HG02852 (cell line): ENCODE measurements at regions not wholly inside any gene's neighbourhood (a gene's known extent, or its start where the extent isn't known, plus 50 kb on each side); places are given as distances from the start of the nearest gene placed in this dataset.

Experiments
- ATAC-seq: cut with Tn5 transposase; IDR thresholded peaks from one replicate; pipeline ENCODE4 v1.9.1; 2021; ENCODE audit warnings: mild to moderate bottlenecking, moderate library complexity; ENCODE audit not compliant: unreplicated experiment

- no peak for ATAC-seq
Observed at GRCh38 chr11:129270446-129270845, 78.3 kb upstream of the ARHGAP32 start.

DNA sequence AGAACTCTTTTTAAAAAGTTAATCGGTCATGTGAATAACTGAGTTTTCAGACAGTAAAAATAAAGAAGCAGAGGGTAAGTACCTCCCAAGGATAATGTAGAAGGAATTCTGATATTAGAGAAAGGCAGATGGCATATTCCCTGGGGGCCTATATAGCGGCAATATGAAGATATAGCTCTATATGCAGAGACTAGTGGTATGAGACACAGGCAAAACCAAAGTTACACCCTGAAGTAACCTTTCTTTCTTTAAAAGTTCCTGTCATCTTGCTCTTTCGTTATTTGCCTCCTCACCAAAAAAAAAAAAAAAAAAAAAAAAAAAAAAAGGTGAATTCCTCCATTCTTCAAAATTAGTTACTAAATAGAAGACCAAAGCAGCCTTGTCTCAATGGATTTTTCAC, 76.2 kb upstream of the ARHGAP32 start:
- no peak for ATAC-seq

- no peak for ATAC-seq
Observed at GRCh38 chr11:129267716-129268115, 75.6 kb upstream of the ARHGAP32 start.

DNA sequence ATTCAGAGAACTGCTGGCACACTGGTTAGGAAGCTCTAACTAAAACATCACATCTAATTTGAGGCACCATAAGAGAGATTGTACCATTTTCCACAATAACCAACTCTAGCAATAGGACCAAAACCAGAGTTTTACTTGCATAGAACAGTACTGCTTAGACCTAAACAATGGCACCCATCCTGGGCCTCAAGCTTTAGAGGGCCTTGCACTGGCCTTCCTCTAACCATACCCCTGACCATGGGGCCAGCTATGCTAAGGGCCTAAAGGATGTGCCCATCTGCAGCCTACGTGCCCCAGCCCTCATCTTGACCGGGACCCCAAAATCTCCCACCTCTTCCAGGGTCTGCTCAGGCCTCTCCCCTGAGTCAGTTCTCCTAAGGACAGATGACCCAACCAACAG, 74.4 kb upstream of the ARHGAP32 start:
- ATAC-seq: no peak

GRCh38 chr11:129265125-129265788, 73.1 kb upstream of the ARHGAP32 start:
- no peak for ATAC-seq

- no peak for ATAC-seq
Observed at GRCh38 chr11:129264114-129264513, 72.0 kb upstream of the ARHGAP32 start.

- ATAC-seq: no peak
Observed at GRCh38 chr11:129260750-129261149, 68.6 kb upstream of the ARHGAP32 start.

GRCh38 chr11:129259931-129260348, 67.8 kb upstream of the ARHGAP32 start:
- ATAC-seq: no peak

GRCh38 chr11:129258205-129258604, 66.1 kb upstream of the ARHGAP32 start:
- ATAC-seq: no peak

GRCh38 chr11:129257512-129257911, 65.4 kb upstream of the ARHGAP32 start:
- ATAC-seq: no peak

DNA sequence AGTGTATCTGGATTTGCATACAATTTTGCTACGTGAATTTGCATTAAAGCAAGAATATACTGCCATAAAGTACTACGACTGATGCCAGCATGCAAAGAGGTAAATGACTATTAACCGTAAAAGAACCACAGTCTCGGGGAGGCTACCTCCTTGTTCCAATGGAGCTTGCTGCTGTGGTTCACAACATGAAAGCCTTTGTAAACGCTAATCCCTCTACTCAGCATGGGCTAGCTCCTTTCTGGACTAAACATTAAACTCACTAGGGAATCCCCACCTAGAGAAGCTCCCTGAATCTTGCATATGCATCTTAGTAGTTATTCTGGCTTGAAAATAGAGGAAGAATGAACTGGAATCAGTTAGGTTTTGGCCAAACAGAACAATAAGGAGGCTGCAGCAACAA, 60.5 kb upstream of the ARHGAP32 start:
- no peak for ATAC-seq

DNA sequence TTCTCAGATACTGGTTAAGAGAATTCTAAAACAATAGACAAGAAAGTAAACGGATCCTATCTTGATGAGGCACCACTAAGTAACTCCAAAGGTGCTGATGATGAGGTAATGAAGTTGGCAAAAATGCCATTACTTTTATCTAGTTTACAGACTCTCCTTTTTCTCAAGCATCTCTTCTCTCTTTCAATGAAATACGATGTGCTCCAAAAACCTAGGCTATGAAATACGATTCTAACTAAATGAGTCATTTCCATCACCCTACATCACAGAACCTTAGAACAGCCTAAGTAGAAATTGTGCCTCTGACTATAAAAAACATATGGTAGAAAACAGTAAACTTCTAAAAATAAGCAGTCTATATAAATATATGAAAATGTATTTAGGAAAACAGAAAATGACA, 58.9 kb upstream of the ARHGAP32 start:
- no peak for ATAC-seq

GRCh38 chr11:129249923-129250322, 57.8 kb upstream of the ARHGAP32 start:
- no peak for ATAC-seq

DNA sequence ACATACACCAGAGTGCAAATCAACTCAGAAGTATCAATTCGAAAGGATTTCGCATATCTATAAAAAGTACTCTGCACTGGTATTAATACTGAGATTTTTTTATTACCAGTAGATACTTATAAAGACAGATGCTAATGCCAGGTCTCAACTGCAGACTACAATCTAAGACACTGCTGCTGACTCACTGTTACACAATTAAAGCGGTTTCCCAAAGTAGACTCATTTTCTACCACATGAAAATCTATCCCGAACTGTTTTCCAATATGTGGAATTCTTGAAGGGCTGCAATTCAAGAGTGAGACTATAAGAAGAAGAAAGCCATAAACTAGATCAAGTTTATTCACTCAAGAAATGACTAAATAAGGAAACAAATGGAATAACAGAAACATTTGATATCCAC, 57.2 kb upstream of the ARHGAP32 start:
- ATAC-seq: no peak

DNA sequence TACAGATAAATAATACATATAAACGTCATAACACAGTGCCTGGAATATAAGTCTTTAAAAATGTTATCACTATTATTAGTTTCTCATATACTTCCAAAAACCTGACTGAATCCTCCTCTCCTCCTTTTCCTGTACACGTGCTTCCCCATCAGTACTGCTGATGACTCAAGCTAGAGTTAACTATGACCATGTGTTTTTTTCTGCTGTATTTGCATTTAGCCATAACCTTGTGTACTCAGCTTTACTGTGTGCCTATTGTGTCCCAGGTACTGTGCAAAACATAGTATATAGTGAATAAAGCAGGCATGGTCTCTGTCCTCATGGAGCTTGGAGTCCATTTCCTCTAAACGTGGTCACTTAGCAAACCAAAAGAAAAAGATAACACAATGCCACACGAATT, 56.5 kb upstream of the ARHGAP32 start:
- no peak for ATAC-seq

DNA sequence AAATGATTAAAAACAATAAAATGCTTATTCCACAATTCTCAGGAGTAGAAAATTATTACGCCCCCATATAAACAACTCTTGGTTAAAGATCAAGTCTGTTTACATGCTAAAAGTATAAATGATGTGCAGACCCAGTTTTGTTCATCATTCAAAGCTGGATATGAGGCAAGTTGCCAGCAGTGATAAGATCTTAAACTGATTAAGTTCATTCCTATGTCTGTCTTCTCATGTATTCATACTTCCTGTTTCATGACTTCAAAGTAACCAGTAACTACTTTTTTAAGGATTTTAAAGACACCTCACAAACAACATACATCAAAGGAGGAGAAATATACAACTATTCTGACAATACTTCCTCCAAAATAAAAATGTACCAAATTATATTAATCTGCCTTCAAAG, 55.0 kb upstream of the ARHGAP32 start:
- ATAC-seq: no peak

DNA sequence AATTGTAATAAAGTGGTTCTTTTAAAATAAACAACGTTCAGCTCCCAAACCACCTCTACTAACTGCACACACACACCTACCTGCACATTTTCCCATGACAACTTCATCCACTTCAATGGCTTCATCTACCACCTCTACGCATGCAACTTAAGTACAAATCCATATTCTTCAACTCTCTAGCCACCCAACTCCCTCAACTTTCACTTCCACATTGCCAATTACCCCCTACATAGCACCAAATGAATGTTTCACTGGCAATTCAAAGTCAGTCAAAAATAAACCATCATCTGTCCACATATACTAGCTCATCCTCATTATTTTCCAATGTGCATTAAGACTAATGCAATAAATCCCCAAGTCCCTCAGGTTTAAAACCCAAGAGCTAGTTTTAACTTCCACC, 50.7 kb upstream of the ARHGAP32 start:
- ATAC-seq: no peak
